Esophagus (tissue), 2 donors: ENCODE measurements at regions not wholly inside any gene's neighbourhood (a gene's known extent, or its start where the extent isn't known, plus 50 kb on each side); places are given as distances from the start of the nearest gene placed in this dataset.
"Not testable (repeated sequence)": the region's sequence is repeated elsewhere in the genome, so short reads cannot be mapped to it uniquely, and the experiment has no call there.

Experiments used
- H3K27ac ChIP-seq, 2 donors: one replicate each; pipeline ENCODE4 v1.5.1; 2013; ENCODE audit warnings: low read depth in 2 of 2, mild to moderate bottlenecking in 2 of 2, inconsistent platforms in 1 of 2, low read length in 1 of 2, moderate library complexity in 1 of 2
- H3K27me3 ChIP-seq, 2 donors: one replicate each; pipeline ENCODE4 v1.6.1; 2013; ENCODE audit warnings: low read length in 2 of 2, control low read depth in 1 of 2, mild to moderate bottlenecking in 1 of 2; ENCODE audit not compliant: insufficient read depth in 2 of 2, control insufficient read depth in 1 of 2
- H3K36me3 ChIP-seq, 2 donors: one replicate each; pipeline ENCODE4 v1.6.1; 2013; ENCODE audit warnings: low read length in 1 of 2; ENCODE audit not compliant: control insufficient read depth in 2 of 2, insufficient read depth in 2 of 2
- H3K4me1 ChIP-seq, 2 donors: one replicate each; pipeline ENCODE4 v1.6.1; 2013; ENCODE audit warnings: low read length in 1 of 2; ENCODE audit not compliant: control insufficient read depth in 2 of 2, insufficient read depth in 2 of 2
- H3K4me3 ChIP-seq, 2 donors: one replicate each; pipeline ENCODE4 v1.5.1; 2013; ENCODE audit warnings: low read length in 2 of 2, mild to moderate bottlenecking in 2 of 2, low read depth in 1 of 2, moderate library complexity in 1 of 2
- H3K9me3 ChIP-seq, 2 donors: one replicate each; pipeline ENCODE4 v1.6.1; 2013; ENCODE audit warnings: mild to moderate bottlenecking in 2 of 2, low read depth in 1 of 2, low read length in 1 of 2, moderate library complexity in 1 of 2; ENCODE audit not compliant: control insufficient read depth in 2 of 2, insufficient read depth in 1 of 2
- WGBS, 2 donors: extraction: QIAGEN DNeasy Blood & Tissue Kit; methylation state at CpG; one replicate each; pipeline ENCODE4 v1.1.7; 2013; 5-methylcytosine and 5-hydroxymethylcytosine counted together
- donor health status: healthy with polysubstance abuse.
- donor health status: Bipolar disorder and iron deficiency.

- H3K4me3 ChIP-seq, H3K27ac ChIP-seq, H3K27me3 ChIP-seq, H3K4me1 ChIP-seq, H3K9me3 ChIP-seq, H3K36me3 ChIP-seq: not testable (repeated sequence)
- 86 to 88% methylated on average over 6 of the region's 6 CpGs for WGBS, 2 donors
Observed at GRCh38 chr3:125899181-125899580, 69.8 kb upstream of the ROPN1B start.

DNA sequence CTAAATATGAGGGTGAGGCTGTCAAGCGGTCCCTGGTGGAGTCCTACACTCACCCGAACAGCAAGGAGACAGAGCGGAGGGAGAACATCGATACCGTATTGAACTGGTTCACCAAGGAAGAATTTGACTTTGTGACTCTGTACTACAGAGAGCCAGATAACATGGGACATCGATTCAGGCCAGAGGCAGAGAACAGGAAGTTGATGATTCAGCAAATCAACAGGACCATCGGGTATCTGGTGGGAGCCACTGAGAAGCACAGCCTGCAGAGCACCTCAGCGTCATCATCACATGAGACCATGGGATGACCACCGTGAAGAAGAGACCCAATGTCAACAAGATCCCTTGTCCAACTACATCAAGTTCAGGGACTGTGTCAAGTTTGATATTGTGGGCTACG lies 67.5 kb upstream of the ROPN1B start:
- H3K36me3 ChIP-seq, H3K4me3 ChIP-seq: not testable (repeated sequence)
- WGBS, 2 donors: 92 to 95% methylated on average over 9 to 10 of the region's 10 CpGs

DNA sequence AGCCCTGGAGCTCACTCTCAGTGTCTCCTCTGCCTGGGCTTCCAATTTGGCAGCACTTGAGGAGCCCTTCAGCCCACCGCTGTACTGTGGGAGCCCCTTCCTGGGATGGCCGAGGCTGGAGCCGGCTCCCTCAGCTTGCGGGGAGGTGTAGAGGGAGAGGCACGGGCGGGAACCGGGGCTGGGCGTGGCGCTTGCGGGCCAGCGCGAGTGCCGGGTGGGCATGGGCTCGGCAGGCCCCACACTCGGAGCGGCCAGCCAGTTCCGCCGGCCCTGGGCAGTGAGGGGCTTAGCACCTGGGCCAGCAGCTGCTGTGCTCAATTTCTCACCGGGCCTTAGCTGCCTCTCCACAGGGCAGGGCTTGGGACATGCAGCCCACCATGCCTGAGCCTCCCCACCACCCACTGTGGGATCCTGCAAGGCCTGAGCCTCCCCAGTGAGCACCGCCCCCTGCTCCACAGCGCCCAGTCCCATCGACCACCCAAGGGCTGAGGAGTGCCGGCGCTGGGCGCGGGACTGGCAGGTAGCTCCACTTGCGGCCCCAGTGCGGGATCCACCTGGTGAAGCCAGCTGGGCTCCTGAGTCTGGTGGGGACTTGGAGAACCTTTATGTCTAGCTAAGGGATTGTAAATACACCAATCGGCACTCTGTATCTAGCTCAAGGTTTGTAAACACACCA lies 65.1 kb upstream of the ROPN1B start:
- H3K4me1 ChIP-seq, H3K4me3 ChIP-seq, H3K9me3 ChIP-seq, H3K27me3 ChIP-seq, H3K27ac ChIP-seq, H3K36me3 ChIP-seq: not testable (repeated sequence)
- WGBS, 2 donors: 96 to 98% methylated on average over 28 to 29 of the region's 29 CpGs

More for the DNA sequence above, 67.5 kb upstream of the ROPN1B start:
- H3K9me3 ChIP-seq, H3K4me1 ChIP-seq, H3K27ac ChIP-seq, H3K27me3 ChIP-seq: not testable (repeated sequence)

DNA sequence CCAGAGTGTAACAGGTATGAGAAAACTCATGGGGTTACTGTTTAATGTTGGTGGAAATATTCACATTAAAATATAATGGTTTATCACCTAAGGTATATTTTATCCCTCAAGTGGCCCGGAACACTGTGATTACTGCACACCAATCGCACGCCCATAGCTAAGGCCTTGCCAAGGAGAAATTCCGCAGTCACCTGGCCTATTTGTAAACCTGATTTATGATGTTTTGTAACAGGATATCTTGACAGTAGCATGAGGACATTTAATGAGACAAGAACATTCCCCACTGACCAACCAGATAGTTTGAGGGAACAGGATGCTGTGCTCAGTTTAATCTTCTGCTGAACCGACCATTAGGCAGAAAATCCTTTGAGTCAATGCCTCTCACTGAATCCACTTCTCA lies 61.7 kb upstream of the ROPN1B start:
- not testable (repeated sequence) for H3K27me3 ChIP-seq, H3K36me3 ChIP-seq, H3K27ac ChIP-seq, H3K4me3 ChIP-seq, H3K9me3 ChIP-seq, H3K4me1 ChIP-seq
- WGBS, 2 donors: 94 to 95% methylated on average over 5 of the region's 5 CpGs

- H3K4me3 ChIP-seq, H3K27me3 ChIP-seq, H3K9me3 ChIP-seq, H3K36me3 ChIP-seq, H3K27ac ChIP-seq, H3K4me1 ChIP-seq: not testable (repeated sequence)
- WGBS, 2 donors: 94 to 96% methylated on average over 6 of the region's 6 CpGs
Observed at GRCh38 chr3:125910851-125911250, 58.1 kb upstream of the ROPN1B start.

DNA sequence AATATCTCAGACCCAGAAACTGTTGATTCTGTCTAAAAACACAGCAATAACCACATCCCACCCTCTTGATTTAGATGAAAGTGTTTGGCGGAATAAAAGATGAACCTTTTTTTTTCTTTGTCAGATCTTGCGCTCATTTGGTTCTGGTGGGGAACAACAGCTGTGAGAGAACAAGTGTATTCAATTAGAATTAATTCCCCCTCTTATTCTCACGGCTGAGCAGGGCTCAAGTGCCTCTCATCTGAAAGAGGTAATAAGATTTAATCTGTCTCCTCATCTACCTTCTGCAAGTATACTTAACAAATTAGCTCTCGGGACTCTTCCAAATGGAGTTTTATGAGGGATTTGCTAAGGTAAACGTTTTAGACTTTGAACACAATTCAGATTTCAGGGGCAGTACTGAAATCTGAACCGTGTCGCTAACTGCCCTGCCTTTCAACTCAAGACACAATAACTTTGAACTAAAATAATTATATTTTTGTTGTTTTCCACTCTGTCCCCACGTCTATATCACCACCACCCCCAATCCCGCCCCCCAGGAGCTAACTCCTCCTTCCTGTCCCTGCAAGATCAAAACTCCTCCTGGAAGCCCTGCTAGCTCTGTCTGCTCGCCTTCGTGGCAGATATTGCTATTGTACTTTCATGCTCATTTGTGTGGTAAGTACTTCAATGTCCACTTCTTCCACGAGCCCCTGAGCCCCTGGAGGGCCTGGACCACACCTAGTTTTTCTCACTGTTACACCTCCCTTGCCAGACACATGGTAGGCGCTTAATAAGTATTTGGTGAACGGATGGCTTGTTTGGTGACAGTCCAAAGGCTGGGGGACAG lies 54.2 kb upstream of the ROPN1B start:
- H3K36me3 ChIP-seq, H3K9me3 ChIP-seq, H3K27me3 ChIP-seq, H3K4me1 ChIP-seq: not testable (repeated sequence)
- Histone ChIP-seq H3K4me3 (peak overlapping the region; percentile 51 to 62), H3K27ac (peak overlapping the region; percentile 83 to 88)
- WGBS, 2 donors: 19 to 21% methylated on average over 14 of the region's 14 CpGs

DNA sequence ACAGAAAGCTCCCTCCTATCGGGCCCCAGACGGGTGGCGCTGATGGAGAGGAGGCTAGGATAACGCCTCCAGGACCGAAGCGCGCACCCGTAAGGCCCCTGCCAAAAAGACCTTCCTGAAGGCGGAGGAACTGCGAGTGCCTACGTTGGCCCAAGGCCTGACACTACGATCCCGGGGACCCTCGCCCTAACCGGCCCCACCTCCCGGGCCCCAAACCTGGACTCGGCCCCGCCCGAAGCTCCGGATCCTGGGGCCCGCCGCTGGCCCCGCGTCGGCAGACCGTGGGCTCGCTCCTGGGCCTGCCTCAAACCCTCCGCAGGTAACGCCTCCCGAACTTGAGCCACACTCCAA lies 53.6 kb upstream of the ROPN1B start:
- Histone ChIP-seq H3K4me3 (peak overlapping the region; percentile 51 to 62), H3K27ac (peak overlapping the region; percentile 83 to 88)
- 1% methylated on average over 27 to 30 of the region's 30 CpGs for WGBS, 2 donors
- not testable (repeated sequence) for H3K4me1 ChIP-seq, H3K27me3 ChIP-seq, H3K36me3 ChIP-seq, H3K9me3 ChIP-seq

DNA sequence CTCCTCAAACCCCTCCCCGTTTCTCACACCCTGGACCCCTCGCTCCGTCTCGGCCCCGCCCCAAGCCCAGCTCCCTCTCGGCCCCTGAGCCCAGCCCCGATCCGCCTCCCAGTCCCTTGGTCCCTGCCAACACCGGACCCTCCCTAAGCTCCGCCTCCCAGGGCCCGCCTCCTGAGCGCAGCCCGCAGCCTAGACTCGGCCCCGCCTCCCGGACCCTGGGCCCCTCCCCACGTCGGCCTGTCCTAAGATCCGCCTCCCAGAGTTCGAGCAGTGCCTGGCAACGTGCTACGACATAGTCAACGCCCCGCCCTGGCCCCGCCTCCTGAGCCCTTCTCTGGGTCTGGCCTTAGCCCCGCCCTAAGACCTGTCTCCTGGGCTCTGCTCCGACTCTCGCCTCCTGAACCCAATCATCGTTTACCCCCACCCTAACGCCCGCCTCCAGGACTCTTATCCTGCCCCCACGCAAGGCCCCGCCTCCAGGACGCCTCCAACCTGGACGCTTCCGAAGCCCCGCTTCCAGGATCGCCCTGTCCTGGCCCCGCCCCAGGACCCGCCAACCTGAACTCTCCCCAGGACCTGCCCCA lies 53.1 kb upstream of the ROPN1B start:
- H3K27ac ChIP-seq: peak overlapping the region; percentile 83 to 88
- H3K4me3 ChIP-seq: peak overlapping the region; percentile 51 to 62
- not testable (repeated sequence) for H3K27me3 ChIP-seq, H3K4me1 ChIP-seq, H3K36me3 ChIP-seq, H3K9me3 ChIP-seq
- 1 to 2% methylated on average over 33 to 40 of the region's 40 CpGs for WGBS, 2 donors

GRCh38 chr3:125916376-125916978 lies 52.5 kb upstream of the ROPN1B start:
- Histone ChIP-seq H3K9me3 (no peaks in the 10 kb centered on the region), H3K27me3 (no peaks in the 10 kb centered on the region), H3K4me1 (no peaks in the 10 kb centered on the region), H3K27ac (peak overlapping the region; percentile 65 to 88), H3K36me3 (no peaks in the 10 kb centered on the region), H3K4me3 (peak overlapping the region; percentile 53 to 67)
- WGBS, 2 donors: 0 to 1% methylated on average over 54 to 58 of the region's 58 CpGs
